ENCODE measurements at regions not wholly inside any gene's neighbourhood (a gene's known extent, or its start where the extent isn't known, plus 50 kb on each side); places are given as distances from the start of the nearest gene placed in this dataset.

DNA sequence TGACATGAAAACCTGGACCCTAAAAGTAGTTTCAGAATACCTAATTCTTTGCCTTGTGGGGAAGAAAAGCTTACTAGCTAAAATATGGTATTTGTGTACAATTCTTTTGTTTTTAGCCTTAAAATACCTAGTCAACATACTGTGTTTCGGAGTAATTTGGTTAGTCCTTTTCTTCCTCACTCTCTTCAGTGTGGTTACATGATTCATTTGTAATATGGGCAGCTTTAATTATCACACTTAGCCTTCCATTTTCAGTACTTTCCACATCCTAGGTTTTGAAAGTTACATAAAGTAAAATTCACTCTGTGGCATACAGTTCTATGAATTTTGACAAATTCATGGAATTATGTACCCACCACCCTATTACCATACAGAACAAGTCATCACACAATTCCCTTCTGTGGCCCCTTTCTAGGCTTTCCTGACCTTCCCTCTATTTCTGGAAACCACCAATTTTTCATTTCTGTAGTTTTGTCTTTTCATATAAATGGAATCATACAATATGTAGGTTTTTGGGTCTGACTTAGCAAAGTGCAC, 96.2 kb downstream of the EMX2 start:
- DNase-seq, result no peak

DNA sequence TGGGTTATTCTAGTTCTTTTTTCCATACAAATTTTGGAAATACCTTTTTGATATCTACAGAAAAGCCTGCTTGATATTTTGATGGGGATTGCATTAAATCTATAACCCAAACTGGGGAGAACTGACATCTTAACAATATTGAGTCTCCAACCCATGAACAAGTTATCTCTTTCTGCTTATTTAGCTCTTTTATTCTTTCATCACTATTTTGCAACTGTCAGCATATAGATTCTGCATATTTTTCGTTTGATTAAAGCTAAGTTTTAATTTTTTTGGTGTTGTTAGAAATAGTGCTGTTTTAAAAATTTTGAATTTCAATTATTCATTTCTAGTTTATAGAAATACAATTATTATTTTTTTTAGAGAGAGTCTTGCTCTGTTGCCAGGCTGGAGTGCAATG, 97.9 kb downstream of the EMX2 start:
- DNase-seq, result no peak

- DNase-seq, result no peak
These were observed 104.2 kb downstream of the EMX2 start for GRCh38 chr10:117646718-117647117.

DNA sequence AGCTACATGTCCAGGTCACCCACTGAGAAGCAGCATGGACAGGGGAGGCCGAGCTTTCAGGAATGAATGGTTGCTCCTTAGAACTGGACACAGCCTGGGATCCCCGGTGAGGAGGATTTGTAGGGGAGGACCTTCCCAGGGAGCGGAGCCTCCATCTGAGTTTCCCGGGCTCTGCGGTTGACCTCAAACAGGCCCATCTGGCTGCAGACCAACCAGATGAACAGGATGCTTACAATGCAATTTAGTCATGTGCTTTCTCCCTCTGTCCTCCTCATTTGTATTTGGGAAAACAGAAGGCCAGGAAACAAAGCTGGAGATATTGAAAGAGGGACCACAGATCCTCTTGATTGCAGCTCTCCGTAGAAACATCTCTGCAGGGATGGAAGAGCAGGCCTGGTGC, 104.8 kb downstream of the EMX2 start:
- DNase-seq, result no peak

GRCh38 chr10:117651121-117651520, 108.6 kb downstream of the EMX2 start:
- DNase-seq, result no peak

DNA sequence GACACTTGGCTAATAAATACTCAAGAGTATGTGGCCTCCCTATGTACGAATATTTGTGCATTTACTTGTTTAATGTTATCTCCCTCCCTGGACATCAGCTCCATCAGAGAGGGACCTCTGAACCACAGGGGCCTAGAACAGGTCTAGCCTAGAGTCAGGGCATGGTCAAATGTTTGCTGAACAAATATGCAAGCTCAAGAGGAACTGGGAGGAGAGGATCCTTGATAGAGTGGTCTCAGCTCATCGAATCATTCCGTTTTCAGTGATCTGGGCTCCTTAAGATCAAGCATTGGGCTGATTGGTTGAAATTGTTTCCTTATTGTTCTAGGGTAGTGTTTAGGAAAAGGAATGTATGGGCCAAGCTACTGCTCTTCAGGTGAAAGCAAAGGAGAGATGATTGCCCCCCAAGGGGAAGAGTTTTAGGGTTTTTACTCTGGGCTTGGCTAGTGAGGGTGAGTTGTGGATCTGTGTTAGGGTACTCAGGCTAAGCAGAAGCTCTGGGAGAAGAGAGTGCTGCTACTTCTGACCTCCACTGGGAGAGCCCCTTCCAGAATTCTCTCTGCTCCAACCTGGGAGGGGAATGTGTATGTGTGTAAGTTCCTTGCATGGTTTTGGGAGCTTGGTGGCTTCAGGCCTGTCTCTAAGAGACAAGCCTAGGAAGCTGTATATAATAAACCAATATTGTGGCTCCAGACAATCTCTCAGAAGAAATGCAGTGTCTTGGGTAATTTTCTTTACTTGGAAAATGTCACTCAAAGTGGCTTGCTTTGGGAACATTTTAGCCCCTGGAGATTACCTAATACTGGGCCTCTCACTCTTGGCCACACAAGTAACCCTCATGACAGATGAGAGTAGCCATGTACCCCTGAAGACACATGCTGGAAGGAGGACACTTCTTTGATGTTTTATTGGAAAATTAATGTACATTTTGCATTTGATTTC, 110.0 kb downstream of the EMX2 start:
- DNase-seq, result no peak

GRCh38 chr10:117653170-117653515, 110.6 kb downstream of the EMX2 start:
- no peak for DNase-seq

DNA sequence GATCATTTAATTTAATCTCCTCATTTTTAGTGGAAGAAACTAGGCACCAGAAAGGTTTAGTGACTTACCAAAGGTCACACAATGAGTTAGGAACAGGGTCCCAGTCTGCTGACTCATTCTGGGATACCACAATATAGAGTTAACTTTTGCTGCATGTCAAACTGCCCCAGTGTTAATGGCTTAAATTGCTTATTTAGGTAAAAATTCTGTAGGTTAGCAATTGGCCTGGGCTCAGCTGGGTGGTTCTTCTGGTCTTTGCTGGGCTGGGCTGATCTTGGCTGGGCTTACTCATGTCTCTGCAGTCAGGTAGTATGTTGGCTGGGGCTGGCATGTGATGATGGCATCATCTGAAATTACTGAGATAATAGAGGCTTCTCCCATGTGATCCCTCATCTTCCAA, 111.6 kb downstream of the EMX2 start:
- DNase-seq, result no peak

DNA sequence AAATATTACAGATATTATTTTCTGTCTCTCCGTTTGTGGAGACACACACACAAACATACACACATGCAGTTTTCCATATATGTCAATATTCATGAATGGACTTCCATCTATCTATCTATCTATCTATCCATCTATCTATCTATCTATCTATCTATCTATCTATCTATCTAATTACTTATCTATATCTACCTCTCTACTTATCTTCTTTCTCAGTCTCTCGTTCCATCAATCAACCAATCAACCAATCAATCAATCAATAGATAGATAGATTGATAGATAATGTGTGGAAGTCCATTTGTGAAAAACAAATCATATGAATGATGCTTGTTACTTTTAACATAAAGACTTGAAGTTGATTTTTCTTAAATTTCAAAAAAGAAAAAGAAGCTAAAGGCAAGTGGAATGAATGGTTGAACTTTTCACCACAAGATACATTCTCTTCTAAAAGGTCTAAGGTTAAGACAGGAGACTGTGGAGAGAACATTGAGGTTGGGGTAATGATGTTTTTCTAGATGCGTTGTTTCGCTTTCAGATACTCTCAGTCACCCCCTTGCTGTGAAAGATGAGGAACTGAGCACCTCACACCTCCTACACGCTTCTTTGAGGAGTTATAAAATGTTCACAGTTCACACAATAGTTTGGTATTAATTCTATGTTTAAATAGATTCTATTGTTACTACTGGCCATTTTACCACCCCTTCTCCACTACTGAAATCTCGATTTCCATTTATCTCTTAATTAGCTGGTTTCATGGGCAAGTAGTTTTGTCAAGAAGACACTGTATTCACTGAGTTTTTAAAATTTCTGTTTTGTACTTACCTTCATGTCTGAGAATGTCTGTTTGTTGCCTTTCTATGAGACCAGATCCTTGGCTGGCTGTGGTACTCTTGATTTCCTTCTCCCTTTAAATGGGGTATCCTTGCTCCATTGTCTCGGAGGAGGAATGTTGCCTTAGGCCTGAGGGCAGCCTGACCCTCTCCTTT, 114.1 kb downstream of the EMX2 start:
- DNase-seq, result no peak

DNA sequence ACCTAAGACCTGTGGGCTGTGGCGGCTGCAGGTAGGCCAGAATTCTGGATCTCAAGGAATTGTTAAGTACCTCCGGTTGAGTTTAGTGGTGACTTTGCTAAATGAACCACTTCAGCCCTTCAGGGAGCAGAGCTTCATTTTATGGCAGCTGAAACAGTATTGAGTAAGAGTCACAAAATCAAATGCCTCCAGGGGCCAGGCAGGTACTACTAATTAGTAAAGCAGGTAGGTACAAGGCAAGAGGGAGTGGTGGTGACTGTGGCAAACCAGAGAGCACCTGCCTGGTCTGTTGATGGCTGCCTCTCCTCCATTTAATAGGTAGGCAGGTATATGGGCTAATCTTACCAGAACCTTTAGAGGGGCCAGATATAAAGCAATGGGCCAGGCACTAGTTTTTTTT, 118.8 kb downstream of the EMX2 start:
- no peak for DNase-seq

DNA sequence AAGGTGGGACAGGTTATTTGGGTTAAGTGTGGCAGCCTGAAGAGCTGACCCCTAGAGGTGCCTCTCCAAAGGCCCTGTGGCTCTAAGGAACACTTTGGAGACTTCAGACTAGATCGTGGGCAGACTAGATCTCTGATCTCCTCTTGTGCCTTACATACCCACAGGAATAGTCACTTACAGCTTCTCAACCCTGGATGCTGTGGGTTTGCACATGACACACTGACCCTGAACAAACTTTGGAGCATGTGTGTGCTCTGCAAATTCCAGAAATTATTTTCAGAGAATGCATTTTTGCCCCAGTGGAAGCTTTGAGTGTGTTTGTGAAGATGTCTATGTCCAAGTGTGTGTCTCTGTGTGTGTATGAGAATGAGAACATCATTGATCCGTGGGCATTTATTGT, 119.6 kb downstream of the EMX2 start:
- DNase-seq, result no peak

DNA sequence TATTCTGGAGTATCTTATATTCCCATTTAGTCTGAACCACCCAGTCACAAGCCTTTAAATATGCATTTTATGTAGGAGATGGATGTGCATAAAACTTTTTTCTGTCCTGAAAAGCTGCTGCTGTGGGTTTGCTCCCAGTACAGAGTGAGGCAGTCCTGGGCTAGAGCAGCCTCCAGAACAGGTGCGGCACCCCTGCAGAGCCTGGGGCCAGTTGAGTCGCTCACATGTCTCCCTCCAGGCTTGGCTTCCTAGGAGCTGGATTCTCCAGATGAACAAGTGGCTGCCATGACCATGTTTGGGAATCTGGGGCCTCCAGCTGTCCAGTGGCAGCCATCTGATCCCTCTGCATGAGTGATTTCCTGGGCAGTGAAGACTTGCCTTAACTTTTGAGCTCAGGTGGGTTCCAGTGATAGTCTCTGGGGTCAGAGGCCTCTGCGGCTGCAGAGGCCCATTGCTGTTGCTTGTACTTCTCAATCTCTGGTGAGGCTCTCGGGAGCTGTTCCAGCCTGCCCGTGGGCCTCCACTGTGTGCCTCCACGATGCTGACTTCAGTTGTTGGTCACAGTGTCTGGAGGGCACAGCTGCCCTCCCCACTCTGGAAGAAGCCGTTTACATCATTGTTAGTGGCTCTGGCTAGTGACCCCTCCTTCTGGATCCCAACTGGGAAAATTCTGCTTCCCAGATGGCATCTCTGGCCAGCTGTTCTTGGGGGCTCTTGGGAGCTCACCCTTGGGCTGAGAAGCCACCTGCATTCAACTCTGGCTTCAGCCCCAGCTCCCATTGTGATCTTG, 120.4 kb downstream of the EMX2 start:
- DNase-seq, result no peak

DNA sequence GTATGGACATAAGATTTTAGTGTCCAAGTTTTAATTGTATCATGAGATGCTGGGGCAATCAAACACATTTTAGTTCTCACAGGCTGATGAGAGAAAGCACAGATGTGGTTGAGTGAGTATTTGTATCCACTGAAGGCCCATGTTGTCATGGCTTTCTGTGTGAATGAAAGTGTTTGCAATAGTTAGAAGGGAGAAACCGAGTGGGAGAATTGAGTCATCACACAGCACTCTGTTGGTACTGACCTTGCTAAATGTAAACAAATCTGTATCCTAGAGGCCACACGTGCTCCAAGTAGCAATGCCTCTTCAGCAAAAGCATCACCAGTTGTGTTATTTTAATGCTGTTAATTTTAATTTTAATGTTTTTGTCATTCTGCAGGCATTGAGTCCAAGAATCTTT, 121.2 kb downstream of the EMX2 start:
- no peak for DNase-seq

- DNase-seq, result no peak
These were observed 121.7 kb downstream of the EMX2 start for GRCh38 chr10:117664288-117664687.

DNA sequence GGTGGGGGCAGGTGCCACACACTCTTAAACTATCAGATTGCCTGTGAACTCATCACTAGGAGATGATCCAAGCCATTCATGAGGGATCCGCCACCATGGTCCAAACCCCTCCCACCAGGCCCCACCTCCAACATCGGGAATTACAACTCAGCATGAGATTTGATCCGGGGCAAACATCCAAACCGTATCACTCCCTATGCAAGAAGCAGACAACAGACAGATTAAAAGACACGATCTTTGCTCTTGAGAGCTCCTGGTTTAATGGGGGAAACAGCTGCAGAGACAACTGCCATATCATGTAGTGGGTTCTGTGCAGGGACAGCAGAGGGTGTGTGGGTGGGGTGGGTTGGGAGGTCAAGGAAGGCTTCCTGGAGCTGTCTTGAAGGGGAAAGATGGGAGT, 123.6 kb downstream of the EMX2 start:
- DNase-seq, result no peak

DNA sequence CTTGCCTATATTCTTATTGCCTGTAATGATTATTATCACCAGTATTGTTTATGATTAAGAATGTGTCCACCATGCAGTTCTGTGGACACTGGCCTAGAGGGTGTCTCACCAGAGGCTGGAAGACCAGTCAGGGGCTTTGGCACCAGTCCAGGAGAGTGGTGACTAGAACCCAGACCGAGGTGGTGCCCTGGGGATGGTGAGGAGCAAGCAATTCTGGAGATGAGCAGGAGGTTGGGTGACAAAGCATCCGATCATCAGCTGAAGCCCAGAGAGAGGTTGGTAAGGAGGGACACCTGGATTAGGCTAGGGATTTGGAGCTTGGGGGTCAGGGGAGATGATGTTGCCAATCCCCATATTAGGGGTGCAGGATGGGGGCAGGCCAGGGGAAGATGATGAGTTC, 124.4 kb downstream of the EMX2 start:
- no peak for DNase-seq

DNA sequence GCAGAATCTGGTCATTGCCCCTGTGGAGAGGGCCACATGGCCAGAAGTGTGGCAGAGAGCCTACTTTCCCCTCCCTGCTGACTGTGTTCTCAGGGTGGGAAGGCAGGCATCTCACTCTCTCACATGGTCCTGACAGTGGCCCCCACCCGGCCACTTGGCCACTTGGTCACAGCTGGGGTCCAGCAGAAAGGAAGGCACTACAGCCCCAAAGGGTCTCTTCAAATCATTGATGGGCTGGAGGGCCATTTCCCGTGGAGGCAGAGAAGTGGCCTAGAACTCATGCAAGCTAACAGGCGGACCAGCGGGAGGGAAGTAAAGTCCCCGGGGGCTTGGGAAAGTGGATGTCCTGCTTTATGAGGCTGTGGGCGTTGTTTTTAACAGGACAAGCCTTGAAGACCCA, 125.3 kb downstream of the EMX2 start:
- DNase-seq, result no peak

GRCh38 chr10:117668327-117669008, 125.9 kb downstream of the EMX2 start:
- DNase-seq, result no peak

DNA sequence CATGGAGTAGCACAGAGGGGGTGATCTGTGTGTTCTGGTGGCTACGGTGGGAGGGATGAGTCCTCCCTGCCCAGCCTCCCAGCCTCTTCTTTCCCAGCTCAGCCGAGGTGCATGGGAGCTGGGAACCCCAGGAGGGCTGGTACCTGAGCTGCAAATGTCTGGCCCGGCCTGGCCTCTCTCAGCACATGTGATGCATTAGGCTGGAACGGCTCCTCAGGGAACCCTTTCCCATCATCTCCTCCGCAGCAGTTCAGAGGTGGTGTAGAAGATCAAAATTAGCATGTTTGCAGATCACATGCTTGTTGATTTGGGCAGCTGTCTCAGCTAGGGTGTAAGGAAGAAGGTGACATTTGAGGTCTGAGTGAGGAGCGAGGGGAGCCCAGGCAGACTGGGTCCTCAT, 126.6 kb downstream of the EMX2 start:
- DNase-seq, result no peak

GRCh38 chr10:117670116-117670904, 127.8 kb downstream of the EMX2 start:
- DNase-seq, result no peak

Measured in right forelimb (tissue), 1 donor.